GM12874 (cell line): ENCODE measurements at regions not wholly inside any gene's neighbourhood (a gene's known extent, or its start where the extent isn't known, plus 50 kb on each side); places are given as distances from the start of the nearest gene placed in this dataset.

Experiments used
- TF ChIP-seq, protein P1 (sequence below): IDR thresholded peaks from 2 replicates; pipeline ENCODE4 v1.5.1; 2011; ENCODE audit warnings: low read depth, mild to moderate bottlenecking, control low read depth, low read length, moderate library complexity; ENCODE audit not compliant: insufficient read depth

DNA sequence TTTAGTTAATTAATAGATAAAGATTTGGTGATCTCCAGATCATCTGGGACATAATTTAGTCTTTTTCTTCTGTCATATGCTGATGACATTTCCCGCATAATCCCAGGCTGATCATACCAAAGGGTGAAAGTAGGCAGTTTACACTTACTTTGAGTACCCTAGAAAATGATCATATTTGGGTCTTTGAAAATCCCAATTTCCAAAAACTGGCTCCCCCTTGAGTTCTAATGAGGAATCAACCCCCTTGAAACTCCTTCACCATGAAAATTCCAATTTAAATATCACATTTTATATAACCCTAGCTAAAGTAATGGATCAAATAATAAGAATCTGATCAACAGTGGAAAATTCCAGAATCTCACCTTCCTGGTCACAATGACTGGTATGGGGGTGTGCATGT lies 223.4 kb downstream of the NAF1 start:
- TF ChIP-seq, protein P1, sequence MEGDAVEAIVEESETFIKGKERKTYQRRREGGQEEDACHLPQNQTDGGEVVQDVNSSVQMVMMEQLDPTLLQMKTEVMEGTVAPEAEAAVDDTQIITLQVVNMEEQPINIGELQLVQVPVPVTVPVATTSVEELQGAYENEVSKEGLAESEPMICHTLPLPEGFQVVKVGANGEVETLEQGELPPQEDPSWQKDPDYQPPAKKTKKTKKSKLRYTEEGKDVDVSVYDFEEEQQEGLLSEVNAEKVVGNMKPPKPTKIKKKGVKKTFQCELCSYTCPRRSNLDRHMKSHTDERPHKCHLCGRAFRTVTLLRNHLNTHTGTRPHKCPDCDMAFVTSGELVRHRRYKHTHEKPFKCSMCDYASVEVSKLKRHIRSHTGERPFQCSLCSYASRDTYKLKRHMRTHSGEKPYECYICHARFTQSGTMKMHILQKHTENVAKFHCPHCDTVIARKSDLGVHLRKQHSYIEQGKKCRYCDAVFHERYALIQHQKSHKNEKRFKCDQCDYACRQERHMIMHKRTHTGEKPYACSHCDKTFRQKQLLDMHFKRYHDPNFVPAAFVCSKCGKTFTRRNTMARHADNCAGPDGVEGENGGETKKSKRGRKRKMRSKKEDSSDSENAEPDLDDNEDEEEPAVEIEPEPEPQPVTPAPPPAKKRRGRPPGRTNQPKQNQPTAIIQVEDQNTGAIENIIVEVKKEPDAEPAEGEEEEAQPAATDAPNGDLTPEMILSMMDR = no peak

DNA sequence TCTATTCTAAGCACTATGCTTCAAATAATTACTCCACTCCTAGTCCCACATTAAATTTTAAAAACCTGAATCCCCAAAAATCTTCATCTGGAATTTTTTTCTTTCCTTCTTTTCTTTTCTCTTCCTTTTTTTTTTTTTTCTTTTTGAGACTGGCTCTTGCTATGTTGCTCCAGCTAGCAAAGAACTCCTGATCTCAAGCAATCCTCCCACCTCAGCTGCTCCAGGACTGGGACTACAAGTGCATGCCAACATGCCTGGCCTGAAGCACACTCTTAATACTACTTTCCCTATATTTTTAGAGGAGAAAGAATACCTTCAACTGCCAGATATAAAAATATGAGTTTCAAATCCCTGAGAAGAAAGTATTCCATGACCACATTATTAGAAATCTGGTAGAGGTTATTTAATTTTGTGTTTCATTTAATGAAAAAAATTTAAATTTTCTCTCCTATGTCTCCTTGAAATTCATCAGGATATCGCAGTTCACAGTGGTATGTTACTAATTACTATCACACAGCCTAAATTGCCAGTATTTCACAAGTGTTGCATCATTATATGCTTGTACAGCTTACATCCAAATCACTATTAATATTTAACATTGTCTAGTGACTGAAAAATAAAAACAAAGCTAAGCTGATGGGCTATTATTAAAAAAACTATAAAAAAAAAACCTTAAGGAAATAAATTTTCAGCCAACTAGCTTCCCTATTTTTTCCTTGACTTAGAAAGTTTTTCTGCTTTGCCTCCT lies 227.8 kb downstream of the NAF1 start:
- TF ChIP-seq, protein P1 = no peak

DNA sequence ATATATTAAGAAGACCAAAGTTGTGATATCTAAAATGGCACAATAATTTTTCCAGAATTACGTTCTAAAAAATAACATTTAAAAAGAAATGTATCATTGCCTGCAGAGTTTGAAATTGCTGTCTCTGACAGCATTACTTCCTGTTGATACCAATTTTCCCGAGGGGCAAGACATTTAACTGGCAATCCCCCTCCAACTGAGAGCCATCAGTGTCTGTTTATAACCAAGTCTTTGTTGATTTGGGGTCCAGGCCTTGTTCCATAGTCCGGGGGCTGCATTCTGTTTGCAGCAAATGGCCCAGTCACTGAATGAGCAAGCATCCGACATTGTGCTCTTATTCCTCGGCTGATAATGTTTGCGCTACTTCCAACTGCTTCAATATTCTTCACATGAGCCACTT lies 231.5 kb downstream of the NAF1 start:
- TF ChIP-seq, protein P1 = no peak

DNA sequence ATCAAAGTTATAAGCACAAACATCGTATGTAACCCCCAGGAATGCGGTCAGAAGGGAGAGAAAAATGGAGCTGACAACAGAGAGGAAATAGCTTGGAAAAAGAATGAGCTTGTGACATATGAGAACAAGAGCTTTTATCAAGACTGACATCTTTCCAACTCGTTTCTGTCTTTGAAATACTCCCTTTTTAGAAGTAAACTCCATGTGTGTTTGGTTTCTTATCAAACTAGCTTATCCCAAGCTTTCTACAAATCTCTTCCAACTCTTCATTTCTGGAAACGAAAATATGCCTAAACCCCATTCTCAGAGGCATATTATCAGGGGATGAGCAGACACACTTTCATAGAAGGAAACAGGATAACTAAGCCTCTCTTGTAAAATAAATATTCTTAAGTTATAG lies 235.4 kb downstream of the NAF1 start:
- TF ChIP-seq, protein P1 = no peak

DNA sequence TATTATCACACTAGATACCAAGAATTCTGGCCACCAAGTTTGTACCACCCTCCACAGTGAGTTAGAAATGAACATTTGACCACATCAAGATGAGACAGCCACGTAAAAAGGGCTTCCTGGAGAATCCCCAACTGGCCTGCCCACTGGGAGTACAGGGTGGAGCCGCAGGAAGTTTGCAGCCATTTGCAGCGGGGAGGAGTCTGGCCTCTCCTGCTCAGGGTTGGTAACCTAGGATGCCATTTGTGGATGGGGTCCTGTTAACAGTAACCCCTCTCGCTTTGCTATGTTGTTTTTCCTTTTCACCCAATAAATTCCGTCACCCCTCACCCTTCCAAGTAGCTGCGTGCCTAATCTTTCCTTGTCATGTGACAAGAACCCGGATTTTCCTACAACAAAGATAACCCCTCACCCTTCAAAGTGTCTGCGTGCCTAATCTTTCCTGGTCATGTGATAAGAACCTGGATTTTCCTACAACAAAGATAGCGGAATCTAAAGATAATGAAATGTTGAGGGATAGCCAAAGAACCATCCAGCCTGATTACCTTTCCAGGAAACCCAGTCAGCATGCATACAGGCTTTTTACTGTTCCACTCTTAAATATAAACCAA lies 245.4 kb downstream of the NAF1 start:
- TF ChIP-seq, protein P1 = no peak

DNA sequence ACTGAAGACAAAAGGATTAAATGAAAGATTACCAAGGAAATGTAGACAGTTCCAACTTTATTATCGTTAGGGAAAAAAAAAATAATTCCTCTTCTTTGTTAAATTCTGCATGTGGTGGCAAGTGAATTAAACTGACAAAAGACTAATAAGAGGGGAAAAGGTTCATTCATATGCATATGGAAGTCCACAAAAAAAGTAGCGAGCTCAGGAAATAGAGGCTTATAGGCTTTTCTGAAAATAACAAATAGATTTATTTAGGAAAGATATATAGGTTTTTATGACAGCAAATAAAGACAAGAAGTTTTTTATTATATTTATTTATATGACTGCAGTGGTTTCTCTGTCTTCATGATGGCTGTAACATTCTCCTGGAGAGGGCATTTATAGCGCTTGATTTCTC lies 246.0 kb downstream of the NAF1 start:
- TF ChIP-seq, protein P1 = no peak

DNA sequence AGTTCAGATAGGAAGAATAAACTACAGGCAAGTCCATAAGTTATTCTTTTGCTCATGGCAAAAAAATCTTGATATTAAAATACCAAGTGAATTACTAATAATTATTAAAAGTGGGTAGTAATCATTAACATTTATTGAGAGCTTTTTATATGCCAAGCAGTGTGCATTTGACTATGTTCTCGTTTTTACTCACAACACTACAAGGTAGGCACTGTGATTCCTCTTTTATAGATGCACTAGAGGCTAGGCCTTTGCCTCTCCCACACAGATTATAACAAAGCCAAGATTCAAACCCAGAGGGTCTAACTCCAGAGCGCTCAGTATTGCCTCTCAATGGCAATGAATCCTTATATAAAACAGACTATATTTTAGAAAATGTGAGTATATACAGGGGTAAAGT lies 254.2 kb downstream of the NAF1 start:
- TF ChIP-seq, protein P1 = no peak
